ENCODE measurements at regions not wholly inside any gene's neighbourhood (a gene's known extent, or its start where the extent isn't known, plus 50 kb on each side); places are given as distances from the start of the nearest gene placed in this dataset.

DNA sequence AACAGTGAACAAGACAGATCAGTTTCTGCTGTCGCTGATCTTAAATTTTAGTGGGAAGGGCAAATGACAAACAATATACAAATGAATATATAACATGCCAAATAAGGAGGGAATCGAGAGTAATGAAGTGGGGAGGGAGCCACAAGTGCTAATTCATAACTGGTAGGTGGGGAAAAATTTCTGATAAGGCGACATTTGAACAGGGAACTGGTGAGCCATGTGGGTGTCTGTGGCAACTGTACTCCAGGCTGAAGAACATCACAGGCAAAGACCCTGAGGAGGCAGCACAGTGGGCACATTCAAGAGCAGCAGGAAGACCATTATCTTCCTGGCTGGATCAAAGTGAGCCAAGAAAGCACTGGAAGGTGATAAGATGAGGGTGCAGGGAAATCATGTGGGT is 51.6 kb upstream of the CD28 start:
- TF ChIP-seq, protein P1, sequence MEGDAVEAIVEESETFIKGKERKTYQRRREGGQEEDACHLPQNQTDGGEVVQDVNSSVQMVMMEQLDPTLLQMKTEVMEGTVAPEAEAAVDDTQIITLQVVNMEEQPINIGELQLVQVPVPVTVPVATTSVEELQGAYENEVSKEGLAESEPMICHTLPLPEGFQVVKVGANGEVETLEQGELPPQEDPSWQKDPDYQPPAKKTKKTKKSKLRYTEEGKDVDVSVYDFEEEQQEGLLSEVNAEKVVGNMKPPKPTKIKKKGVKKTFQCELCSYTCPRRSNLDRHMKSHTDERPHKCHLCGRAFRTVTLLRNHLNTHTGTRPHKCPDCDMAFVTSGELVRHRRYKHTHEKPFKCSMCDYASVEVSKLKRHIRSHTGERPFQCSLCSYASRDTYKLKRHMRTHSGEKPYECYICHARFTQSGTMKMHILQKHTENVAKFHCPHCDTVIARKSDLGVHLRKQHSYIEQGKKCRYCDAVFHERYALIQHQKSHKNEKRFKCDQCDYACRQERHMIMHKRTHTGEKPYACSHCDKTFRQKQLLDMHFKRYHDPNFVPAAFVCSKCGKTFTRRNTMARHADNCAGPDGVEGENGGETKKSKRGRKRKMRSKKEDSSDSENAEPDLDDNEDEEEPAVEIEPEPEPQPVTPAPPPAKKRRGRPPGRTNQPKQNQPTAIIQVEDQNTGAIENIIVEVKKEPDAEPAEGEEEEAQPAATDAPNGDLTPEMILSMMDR (IDR thresholded peaks at IDR 0.05), result no peak
- TF ChIP-seq ZFX (IDR thresholded peaks at IDR 0.05; ENCODE audit: borderline replicate concordance), result no peak

Measured in 22Rv1 (cell line).